GM23338 (cell line): ENCODE measurements at regions not wholly inside any gene's neighbourhood (a gene's known extent, or its start where the extent isn't known, plus 50 kb on each side); places are given as distances from the start of the nearest gene placed in this dataset.

Experiments
- ATAC-seq: fragments of 200-7000 bp; cut with Tn5 transposase; 3 replicates; pipeline ENCODE4 v1.9.1; 2020
- DNase-seq: peaks from one replicate; pipeline ENCODE4 v3.0.0-alpha.2; 2015; ENCODE audit warnings: low spot score
- H2AFZ ChIP-seq: fragments of 200-600 bp; sonication (generic); 2 replicates; pipeline ENCODE4 v1.8.0; 2016; ENCODE audit warnings: antibody characterized with exemption, mild to moderate bottlenecking, moderate library complexity
- H3F3A ChIP-seq: fragments of 200-600 bp; sonication (generic); replicated peaks from 2 replicates; pipeline ENCODE4 v1.8.0; 2017; ENCODE audit warnings: antibody characterized with exemption, mixed run types, low read depth
- H3K27ac ChIP-seq: fragments of 200-600 bp; sonication (generic); 2 replicates; pipeline ENCODE4 v1.6.1; 2016; ENCODE audit warnings: low read depth
- H3K27me3 ChIP-seq: fragments of 200-600 bp; sonication (generic); 2 replicates; pipeline ENCODE4 v1.8.0; 2016; ENCODE audit warnings: mild to moderate bottlenecking, mixed run types, moderate library complexity; ENCODE audit not compliant: insufficient read depth
- H3K36me3 ChIP-seq: fragments of 200-600 bp; sonication (generic); 2 replicates; pipeline ENCODE4 v1.8.0; 2016; ENCODE audit warnings: mild to moderate bottlenecking; ENCODE audit not compliant: insufficient read depth
- H3K4me1 ChIP-seq: fragments of 200-600 bp; sonication (generic); 2 replicates; pipeline ENCODE4 v1.8.0; 2016; ENCODE audit warnings: mild to moderate bottlenecking, moderate library complexity; ENCODE audit not compliant: insufficient read depth
- H3K4me2 ChIP-seq: fragments of 200-600 bp; sonication (generic); 2 replicates; pipeline ENCODE4 v1.7.1; 2017; ENCODE audit warnings: mixed run types
- H3K4me3 ChIP-seq: fragments of 200-600 bp; sonication (generic); 2 replicates; pipeline ENCODE4 v1.6.1; 2016; ENCODE audit warnings: mixed run types
- H3K79me2 ChIP-seq: fragments of 200-600 bp; sonication (generic); replicated peaks from 2 replicates; pipeline ENCODE4 v1.8.0; 2017; ENCODE audit warnings: mild to moderate bottlenecking; ENCODE audit not compliant: insufficient read depth
- H3K9me2 ChIP-seq: fragments of 200-600 bp; sonication (generic); 2 replicates; pipeline ENCODE4 v1.8.0; 2017; ENCODE audit not compliant: insufficient read depth
- H4K20me1 ChIP-seq: fragments of 200-600 bp; sonication (generic); replicated peaks from 2 replicates; pipeline ENCODE4 v1.8.0; 2017; ENCODE audit warnings: mild to moderate bottlenecking; ENCODE audit not compliant: insufficient read depth
- H3K27ac Mint-ChIP-seq: 2 replicates; pipeline ENCODE4 v1.8.0; 2020; ENCODE audit warnings: inconsistent platforms, mild to moderate bottlenecking, moderate library complexity, mixed read lengths
- H3K27me3 Mint-ChIP-seq: 3 replicates; pipeline ENCODE4 v1.8.0; 2022; ENCODE audit warnings: low read depth, mild to moderate bottlenecking, moderate library complexity, mixed read lengths, inconsistent platforms; ENCODE audit not compliant: insufficient read depth, poor library complexity
- H3K36me3 Mint-ChIP-seq: 3 replicates; pipeline ENCODE4 v1.8.0; 2021; ENCODE audit warnings: low read depth, mild to moderate bottlenecking, inconsistent platforms, moderate library complexity, mixed read lengths
- H3K4me1 Mint-ChIP-seq: 3 replicates; pipeline ENCODE4 v1.8.0; 2020; ENCODE audit warnings: mild to moderate bottlenecking, inconsistent platforms, mixed read lengths
- H3K4me3 Mint-ChIP-seq: 3 replicates; pipeline ENCODE4 v1.8.0; 2021; ENCODE audit warnings: moderate library complexity, mild to moderate bottlenecking, inconsistent platforms, mixed read lengths
- H3K9me3 Mint-ChIP-seq: 3 replicates; pipeline ENCODE4 v1.8.0; 2020; ENCODE audit warnings: moderate library complexity, mild to moderate bottlenecking, inconsistent platforms, mixed read lengths
- CREB1 ChIP-seq: fragments of 250-450 bp; sonication (Bioruptor Pico); IDR thresholded peaks from 2 replicates; pipeline ENCODE4 v1.5.0; 2020; ENCODE audit warnings: low read depth, mild to moderate bottlenecking, moderate library complexity
- EZH2 ChIP-seq: fragments of 200-600 bp; sonication (generic); IDR thresholded peaks from one replicate; pipeline ENCODE4 v1.8.0; 2017; ENCODE audit warnings: antibody characterized with exemption, mild to moderate bottlenecking, low read depth; ENCODE audit not compliant: unreplicated experiment
- EZH2phosphoT487 ChIP-seq: fragments of 200-600 bp; sonication (generic); IDR thresholded peaks from one replicate; pipeline ENCODE4 v1.8.1; 2018; ENCODE audit warnings: antibody characterized with exemption; ENCODE audit not compliant: unreplicated experiment
- JUNB ChIP-seq: IDR thresholded peaks from one replicate; pipeline ENCODE4 v1.6.1; 2016; ENCODE audit warnings: antibody characterized with exemption; ENCODE audit not compliant: unreplicated experiment
- NANOG ChIP-seq: IDR thresholded peaks from 2 replicates; pipeline ENCODE4 v1.6.1; 2016; ENCODE audit warnings: antibody characterized with exemption, borderline replicate concordance
- POLR2AphosphoS5 ChIP-seq: IDR thresholded peaks from 2 replicates; pipeline ENCODE4 v1.6.1; 2016; ENCODE audit warnings: antibody characterized with exemption, low read depth
- REST ChIP-seq: IDR thresholded peaks from one replicate; pipeline ENCODE4 v1.6.1; 2018; ENCODE audit warnings: antibody characterized with exemption; ENCODE audit not compliant: unreplicated experiment
- STAT1 ChIP-seq: IDR thresholded peaks from one replicate; pipeline ENCODE4 v1.6.1; 2016; ENCODE audit warnings: antibody characterized with exemption; ENCODE audit not compliant: unreplicated experiment
- ZNF114 ChIP-seq: fragments of 250-450 bp; sonication (Bioruptor Pico); IDR thresholded peaks from 2 replicates; pipeline ENCODE4 v1.5.0; 2020; ENCODE audit warnings: mild to moderate bottlenecking, moderate library complexity
- ZNF331 ChIP-seq: fragments of 250-450 bp; sonication (Bioruptor Pico); IDR thresholded peaks from 2 replicates; pipeline ENCODE4 v1.5.0; 2020; ENCODE audit warnings: low read depth, mild to moderate bottlenecking, moderate library complexity
- ZNF462 ChIP-seq: fragments of 250-450 bp; sonication (Bioruptor Pico); IDR thresholded peaks from 2 replicates; pipeline ENCODE4 v1.5.0; 2020; ENCODE audit warnings: mild to moderate bottlenecking, moderate library complexity
- TF ChIP-seq, protein P1 (sequence below), 2 experiments: fragments of 200-600 bp in 1 of 2; sonication (generic) in 1 of 2; conservative IDR thresholded peaks; 2 replicates each; pipeline versions ENCODE4 v1.5.1 to v1.6.1; 2016 to 2017; ENCODE audit warnings: antibody characterized with exemption in 2 of 2, low read depth in 2 of 2, mild to moderate bottlenecking in 2 of 2, moderate library complexity in 1 of 2
- TF ChIP-seq, protein P2 (sequence below): IDR thresholded peaks from 2 replicates; pipeline ENCODE4 v1.6.1; 2016; ENCODE audit warnings: antibody characterized with exemption

DNA sequence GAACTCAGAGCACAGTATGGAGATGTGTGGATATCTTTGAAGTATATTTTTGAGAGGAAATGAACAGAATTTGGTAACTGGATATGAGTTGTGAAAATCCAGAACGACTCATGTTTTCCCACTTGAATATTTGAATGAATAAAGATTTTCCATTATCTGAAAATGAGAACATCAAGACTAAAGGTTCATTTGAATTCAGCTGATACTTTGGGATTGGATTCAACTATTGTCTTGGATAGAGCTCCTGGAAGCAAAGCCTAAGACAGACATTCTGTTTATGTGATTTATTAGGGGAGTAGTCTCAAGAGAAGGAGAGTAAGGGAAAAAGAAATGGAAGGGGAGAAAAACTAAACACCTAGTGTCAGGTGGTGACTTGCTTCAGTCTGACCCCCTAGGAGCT is 256.0 kb upstream of the LYPLAL1 start:
- no peaks in the 10 kb centered on the region for H3K36me3 ChIP-seq
- H2AFZ ChIP-seq: no peak overlapping the region
- Mint-ChIP-seq H3K27me3 (no peaks in the 10 kb centered on the region), H3K27ac (no peak overlapping the region), H3K4me3 (no peak overlapping the region), H3K9me3 (no peaks in the 10 kb centered on the region), H3K4me1 (no peaks in the 10 kb centered on the region), H3K36me3 (no peaks in the 10 kb centered on the region)
- no peaks in the 10 kb centered on the region for H3K4me1 ChIP-seq
- H3K4me2 ChIP-seq: no peak overlapping the region
- H4K20me1 ChIP-seq: no peaks in the 10 kb centered on the region
- H3F3A ChIP-seq: no peaks in the 10 kb centered on the region
- TF ChIP-seq EZH2phosphoT487 (no peak), NANOG (no peak), CREB1 (no peak), JUNB (no peak), ZNF462 (CRISPR knock-in tag) (no peak), ZNF331 (CRISPR knock-in tag) (no peak), EZH2 (no peak), POLR2AphosphoS5 (no peak), ZNF114 (no peak), REST (no peak), STAT1 (no peak)
- TF ChIP-seq, protein P1, sequence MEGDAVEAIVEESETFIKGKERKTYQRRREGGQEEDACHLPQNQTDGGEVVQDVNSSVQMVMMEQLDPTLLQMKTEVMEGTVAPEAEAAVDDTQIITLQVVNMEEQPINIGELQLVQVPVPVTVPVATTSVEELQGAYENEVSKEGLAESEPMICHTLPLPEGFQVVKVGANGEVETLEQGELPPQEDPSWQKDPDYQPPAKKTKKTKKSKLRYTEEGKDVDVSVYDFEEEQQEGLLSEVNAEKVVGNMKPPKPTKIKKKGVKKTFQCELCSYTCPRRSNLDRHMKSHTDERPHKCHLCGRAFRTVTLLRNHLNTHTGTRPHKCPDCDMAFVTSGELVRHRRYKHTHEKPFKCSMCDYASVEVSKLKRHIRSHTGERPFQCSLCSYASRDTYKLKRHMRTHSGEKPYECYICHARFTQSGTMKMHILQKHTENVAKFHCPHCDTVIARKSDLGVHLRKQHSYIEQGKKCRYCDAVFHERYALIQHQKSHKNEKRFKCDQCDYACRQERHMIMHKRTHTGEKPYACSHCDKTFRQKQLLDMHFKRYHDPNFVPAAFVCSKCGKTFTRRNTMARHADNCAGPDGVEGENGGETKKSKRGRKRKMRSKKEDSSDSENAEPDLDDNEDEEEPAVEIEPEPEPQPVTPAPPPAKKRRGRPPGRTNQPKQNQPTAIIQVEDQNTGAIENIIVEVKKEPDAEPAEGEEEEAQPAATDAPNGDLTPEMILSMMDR (conservative IDR thresholded peaks at IDR 0.05; ENCODE audit: low read depth in 2 of 2): no peak
- TF ChIP-seq, protein P2, sequence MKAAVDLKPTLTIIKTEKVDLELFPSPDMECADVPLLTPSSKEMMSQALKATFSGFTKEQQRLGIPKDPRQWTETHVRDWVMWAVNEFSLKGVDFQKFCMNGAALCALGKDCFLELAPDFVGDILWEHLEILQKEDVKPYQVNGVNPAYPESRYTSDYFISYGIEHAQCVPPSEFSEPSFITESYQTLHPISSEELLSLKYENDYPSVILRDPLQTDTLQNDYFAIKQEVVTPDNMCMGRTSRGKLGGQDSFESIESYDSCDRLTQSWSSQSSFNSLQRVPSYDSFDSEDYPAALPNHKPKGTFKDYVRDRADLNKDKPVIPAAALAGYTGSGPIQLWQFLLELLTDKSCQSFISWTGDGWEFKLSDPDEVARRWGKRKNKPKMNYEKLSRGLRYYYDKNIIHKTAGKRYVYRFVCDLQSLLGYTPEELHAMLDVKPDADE: no peak
- DNase-seq (no peak), ATAC-seq (no peak)
- H3K27me3 ChIP-seq: no peaks in the 10 kb centered on the region
- no peak overlapping the region for H3K4me3 ChIP-seq
- no peaks in the 10 kb centered on the region for H3K9me2 ChIP-seq
- H3K79me2 ChIP-seq: no peaks in the 10 kb centered on the region
- no peak overlapping the region for H3K27ac ChIP-seq
